Activated CD4-positive, alpha-beta memory T cell treated with anti-CD3 and anti-CD28 coated beads, Interleukin-2, amount 10 ng/mL, durations not matched to agents 7 days and 5 days (primary cell): ENCODE measurements at regions not wholly inside any gene's neighbourhood (a gene's known extent, or its start where the extent isn't known, plus 50 kb on each side); places are given as distances from the start of the nearest gene placed in this dataset.

Source experiments
- CTCF ChIA-PET: fragments of 350-600 bp; sonication (Branson Sonifier 250); formaldehyde crosslinking; loops from one replicate; lab custom pipeline; 2021; ENCODE audit warnings: antibody characterized with exemption, inconsistent platforms; lab: Charles Lee
- POLR2A ChIA-PET: fragments of 350-600 bp; sonication (Branson Sonifier 250); formaldehyde crosslinking; loops from one replicate; lab custom pipeline; 2021; ENCODE audit warnings: antibody characterized with exemption; lab: Charles Lee
- DNase-seq: peaks from one replicate; pipeline ENCODE4 v3.0.0-alpha.2; 2020
- H3K27ac Mint-ChIP-seq: one replicate; pipeline ENCODE4 v1.8.0; 2021; ENCODE audit warnings: mild to moderate bottlenecking, mixed read lengths
- H3K27me3 Mint-ChIP-seq: one replicate; pipeline ENCODE4 v1.8.0; 2021; ENCODE audit warnings: mixed read lengths
- H3K36me3 Mint-ChIP-seq: one replicate; pipeline ENCODE4 v1.8.0; 2021; ENCODE audit warnings: low read depth, mixed read lengths
- H3K4me1 Mint-ChIP-seq: one replicate; pipeline ENCODE4 v1.8.0; 2021; ENCODE audit warnings: mixed read lengths
- H3K4me3 Mint-ChIP-seq: one replicate; pipeline ENCODE4 v1.8.0; 2021; ENCODE audit warnings: mild to moderate bottlenecking, mixed read lengths
- H3K9me3 Mint-ChIP-seq: one replicate; pipeline ENCODE4 v1.8.0; 2021; ENCODE audit warnings: mixed read lengths

GRCh38 chr21:43268086-43268803, 99.4 kb downstream of the CRYAA start:
- H3K4me1 Mint-ChIP-seq: no peaks in the 10 kb centered on the region
- POLR2A ChIA-PET: no interaction called here
- no peaks in the 10 kb centered on the region for H3K27me3 Mint-ChIP-seq

GRCh38 chr21:43267391-43268085, 98.7 kb downstream of the CRYAA start:
- no peak overlapping the region for H3K27ac Mint-ChIP-seq
- no peaks in the 10 kb centered on the region for H3K9me3 Mint-ChIP-seq
- no peak overlapping the region for H3K4me3 Mint-ChIP-seq
- DNase-seq: no peak
- ChIA-PET POLR2A (no interaction called here), CTCF (no interaction called here)
- H3K36me3 Mint-ChIP-seq: no peaks in the 10 kb centered on the region
- no peaks in the 10 kb centered on the region for H3K27me3 Mint-ChIP-seq
- no peaks in the 10 kb centered on the region for H3K4me1 Mint-ChIP-seq

More at GRCh38 chr21:43268086-43268803, 99.4 kb downstream of the CRYAA start:
- CTCF ChIA-PET: no interaction called here
- H3K27ac Mint-ChIP-seq: no peak overlapping the region
- H3K4me3 Mint-ChIP-seq: no peak overlapping the region
- H3K9me3 Mint-ChIP-seq: no peaks in the 10 kb centered on the region
- DNase-seq: no peak
- no peaks in the 10 kb centered on the region for H3K36me3 Mint-ChIP-seq

- H3K4me3 Mint-ChIP-seq: no peak overlapping the region
- H3K36me3 Mint-ChIP-seq: no peaks in the 10 kb centered on the region
- no peak overlapping the region for H3K27ac Mint-ChIP-seq
- no peaks in the 10 kb centered on the region for H3K27me3 Mint-ChIP-seq
- DNase-seq: no peak
- ChIA-PET CTCF (no interaction called here), POLR2A (no interaction called here)
- H3K9me3 Mint-ChIP-seq: no peaks in the 10 kb centered on the region
- H3K4me1 Mint-ChIP-seq: no peaks in the 10 kb centered on the region
These were observed 97.7 kb downstream of the CRYAA start for GRCh38 chr21:43266534-43266933.

GRCh38 chr21:43262427-43262826, 93.6 kb downstream of the CRYAA start:
- ChIA-PET CTCF (no interaction called here), POLR2A (no interaction called here)
- no peaks in the 10 kb centered on the region for H3K27me3 Mint-ChIP-seq
- no peaks in the 10 kb centered on the region for H3K4me1 Mint-ChIP-seq
- H3K27ac Mint-ChIP-seq: no peak overlapping the region
- no peak for DNase-seq
- no peaks in the 10 kb centered on the region for H3K36me3 Mint-ChIP-seq
- no peak overlapping the region for H3K4me3 Mint-ChIP-seq
- H3K9me3 Mint-ChIP-seq: no peaks in the 10 kb centered on the region
